Gastroesophageal sphincter (tissue), 4 donors: ENCODE measurements at regions not wholly inside any gene's neighbourhood (a gene's known extent, or its start where the extent isn't known, plus 50 kb on each side); places are given as distances from the start of the nearest gene placed in this dataset.

Experiments used
- ATAC-seq: fragments of 150-250 bp; one replicate; pipeline ENCODE4 v1.9.1; 2016; ENCODE audit warnings: mild to moderate bottlenecking, moderate library complexity
- H3K27ac ChIP-seq, 4 donors: fragments of 200-600 bp; sonication (generic) in 3 of 4; 1 replicate in 3 of 4; 2 replicates in 1 of 4; pipeline ENCODE4 v1.5.1; 2016 to 2019
- H3K27me3 ChIP-seq: fragments of 200-600 bp; sonication (generic); one replicate; pipeline ENCODE4 v1.5.1; 2019
- H3K36me3 ChIP-seq, 2 donors: fragments of 200-600 bp; sonication (generic); one replicate each; pipeline ENCODE4 v1.5.1; 2019; ENCODE audit warnings: control low read depth in 1 of 2
- H3K4me1 ChIP-seq, 3 donors: fragments of 200-600 bp; sonication (generic); 1 replicate in 2 of 3; 2 replicates in 1 of 3; pipeline ENCODE4 v1.5.1; 2016 to 2019; ENCODE audit warnings: control low read depth in 2 of 3
- H3K4me3 ChIP-seq, 2 donors: fragments of 200-600 bp; sonication (generic); one replicate each; pipeline ENCODE4 v1.5.1; 2019; ENCODE audit warnings: mild to moderate bottlenecking in 1 of 2, moderate library complexity in 1 of 2
- H3K9me3 ChIP-seq, 3 donors: fragments of 200-600 bp; sonication (generic); one replicate each; pipeline ENCODE4 v1.5.1; 2017 to 2019; ENCODE audit warnings: control low read depth in 2 of 3
- EP300 ChIP-seq: sonication (generic); formaldehyde crosslinking; IDR thresholded peaks from one replicate; pipeline ENCODE4 v1.6.1; 2017; ENCODE audit warnings: antibody characterized with exemption, mild to moderate bottlenecking
- POLR2A ChIP-seq, 2 donors: fragments of 450-650 bp; IDR thresholded peaks; one replicate each; pipeline ENCODE4 v1.6.1; 2017; ENCODE audit warnings: antibody characterized with exemption in 2 of 2, mild to moderate bottlenecking in 2 of 2, moderate library complexity in 1 of 2
- POLR2AphosphoS5 ChIP-seq: sonication (generic); formaldehyde crosslinking; IDR thresholded peaks from one replicate; pipeline ENCODE4 v1.6.1; 2017; ENCODE audit warnings: antibody characterized with exemption
- WGBS, 2 donors: methylation state at CpG; one replicate each; pipeline ENCODE4 v1.1.5; 2018; ENCODE audit warnings: low coverage in 1 of 2; 5-methylcytosine and 5-hydroxymethylcytosine counted together
- TF ChIP-seq, protein P1 (sequence below), 4 experiments: fragments of 200-600 bp in 2 of 4; fragments of 450-650 bp in 2 of 4; sonication (generic) in 1 of 4; IDR thresholded peaks; one replicate each; pipeline ENCODE4 v1.5.1; 2017 to 2019; ENCODE audit warnings: antibody characterized with exemption in 4 of 4, mild to moderate bottlenecking in 2 of 4, moderate library complexity in 2 of 4

DNA sequence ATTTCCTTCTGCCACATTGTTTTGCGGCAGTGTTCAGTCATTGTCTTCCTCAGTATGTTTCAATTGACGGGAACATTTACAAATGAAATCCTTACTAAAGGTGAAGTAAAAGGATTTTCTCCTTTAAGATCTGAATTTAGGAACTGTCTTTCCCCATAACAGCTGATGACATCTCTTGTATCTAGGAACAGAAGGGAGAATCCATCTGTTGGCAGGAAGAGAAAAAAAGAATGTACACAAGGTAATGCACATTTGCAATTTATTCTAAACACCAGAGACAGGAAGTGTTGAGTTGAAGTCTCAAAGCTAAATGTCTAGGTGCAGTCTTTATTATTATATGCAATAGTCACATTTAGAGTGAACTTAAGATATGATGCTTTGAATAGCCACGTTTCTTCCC, 334.5 kb downstream of the HDGFL1 start:
- Histone ChIP-seq H3K36me3 (no peaks in the 10 kb centered on the region), H3K27ac (no peak overlapping the region), H3K4me1 (peaks cover 4 to 24% (median 5%) of the 10 kb centered on the region in 3 donors), H3K4me3 (no peak overlapping the region), H3K27me3 (no peaks in the 10 kb centered on the region), H3K9me3 (no peaks in the 10 kb centered on the region)
- TF ChIP-seq POLR2A (IDR thresholded peaks at IDR 0.05) (no peak), POLR2AphosphoS5 (no peak), EP300 (no peak)
- TF ChIP-seq, protein P1, sequence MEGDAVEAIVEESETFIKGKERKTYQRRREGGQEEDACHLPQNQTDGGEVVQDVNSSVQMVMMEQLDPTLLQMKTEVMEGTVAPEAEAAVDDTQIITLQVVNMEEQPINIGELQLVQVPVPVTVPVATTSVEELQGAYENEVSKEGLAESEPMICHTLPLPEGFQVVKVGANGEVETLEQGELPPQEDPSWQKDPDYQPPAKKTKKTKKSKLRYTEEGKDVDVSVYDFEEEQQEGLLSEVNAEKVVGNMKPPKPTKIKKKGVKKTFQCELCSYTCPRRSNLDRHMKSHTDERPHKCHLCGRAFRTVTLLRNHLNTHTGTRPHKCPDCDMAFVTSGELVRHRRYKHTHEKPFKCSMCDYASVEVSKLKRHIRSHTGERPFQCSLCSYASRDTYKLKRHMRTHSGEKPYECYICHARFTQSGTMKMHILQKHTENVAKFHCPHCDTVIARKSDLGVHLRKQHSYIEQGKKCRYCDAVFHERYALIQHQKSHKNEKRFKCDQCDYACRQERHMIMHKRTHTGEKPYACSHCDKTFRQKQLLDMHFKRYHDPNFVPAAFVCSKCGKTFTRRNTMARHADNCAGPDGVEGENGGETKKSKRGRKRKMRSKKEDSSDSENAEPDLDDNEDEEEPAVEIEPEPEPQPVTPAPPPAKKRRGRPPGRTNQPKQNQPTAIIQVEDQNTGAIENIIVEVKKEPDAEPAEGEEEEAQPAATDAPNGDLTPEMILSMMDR (IDR thresholded peaks at IDR 0.05): no peak
- no peak for ATAC-seq
- 77 to 88% methylated on average over 3 of the region's 3 CpGs for WGBS, 2 donors

DNA sequence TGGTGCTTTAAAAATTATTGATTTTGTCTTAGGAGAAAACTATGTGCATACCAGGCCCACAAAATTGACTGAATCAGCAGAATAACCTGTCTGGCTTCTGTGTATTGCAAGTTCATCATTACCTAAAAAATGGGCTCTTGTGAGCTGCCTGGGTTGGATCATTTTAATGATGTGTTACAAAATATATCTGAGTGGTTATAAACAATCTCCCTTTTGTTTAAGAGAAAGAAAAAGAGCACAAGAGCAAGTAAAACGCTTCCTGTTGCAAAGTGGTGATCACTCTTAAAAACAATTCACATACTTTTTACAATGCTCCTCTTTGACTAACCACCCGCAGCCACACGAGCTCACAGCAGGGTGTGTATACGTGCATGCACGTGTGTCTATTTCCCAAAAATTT, 335.1 kb downstream of the HDGFL1 start:
- Histone ChIP-seq H3K4me3 (no peak overlapping the region), H3K4me1 (peaks cover 4 to 24% (median 5%) of the 10 kb centered on the region in 3 donors), H3K36me3 (no peaks in the 10 kb centered on the region), H3K27ac (peak overlapping the region in 2 of 4 donors; percentile 10 to 12), H3K27me3 (no peaks in the 10 kb centered on the region), H3K9me3 (no peaks in the 10 kb centered on the region)
- 29 to 43% methylated on average over 5 of the region's 5 CpGs for WGBS, 2 donors
- ATAC-seq: no peak
- TF ChIP-seq EP300 (no peak), POLR2A (IDR thresholded peaks at IDR 0.05) (no peak)

DNA sequence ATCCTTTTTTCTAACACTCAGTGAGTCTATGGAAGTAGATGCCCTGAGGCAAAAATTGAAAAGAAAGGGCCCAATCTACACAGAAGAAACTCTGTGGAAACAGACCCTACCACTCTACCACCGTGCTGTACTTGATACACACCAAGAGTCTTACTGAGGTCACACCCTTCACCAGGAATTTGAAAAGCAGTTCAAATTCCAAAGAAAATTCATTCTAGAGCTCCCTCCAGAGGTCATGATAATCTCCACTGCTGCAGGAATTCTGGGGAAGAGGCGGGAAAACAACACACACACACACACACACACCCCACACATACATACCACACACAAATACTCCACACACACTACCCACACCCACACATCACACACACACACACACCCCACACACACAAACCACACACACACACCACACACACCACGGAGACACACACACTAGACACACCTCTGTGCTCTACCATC, 336.8 kb downstream of the HDGFL1 start:
- Histone ChIP-seq H3K9me3 (no peaks in the 10 kb centered on the region), H3K4me1 (peaks cover 4 to 24% (median 5%) of the 10 kb centered on the region in 3 donors), H3K27ac (no peak overlapping the region), H3K4me3 (no peak overlapping the region), H3K36me3 (no peaks in the 10 kb centered on the region), H3K27me3 (no peaks in the 10 kb centered on the region)
- peak; percentile 34 for ATAC-seq
- TF ChIP-seq EP300: no peak
- TF ChIP-seq, protein P1 (IDR thresholded peaks at IDR 0.05): peak in 1 of 4 experiments; percentile 39
- WGBS, 2 donors: 50 to 63% methylated on average over 3 of the region's 3 CpGs

DNA sequence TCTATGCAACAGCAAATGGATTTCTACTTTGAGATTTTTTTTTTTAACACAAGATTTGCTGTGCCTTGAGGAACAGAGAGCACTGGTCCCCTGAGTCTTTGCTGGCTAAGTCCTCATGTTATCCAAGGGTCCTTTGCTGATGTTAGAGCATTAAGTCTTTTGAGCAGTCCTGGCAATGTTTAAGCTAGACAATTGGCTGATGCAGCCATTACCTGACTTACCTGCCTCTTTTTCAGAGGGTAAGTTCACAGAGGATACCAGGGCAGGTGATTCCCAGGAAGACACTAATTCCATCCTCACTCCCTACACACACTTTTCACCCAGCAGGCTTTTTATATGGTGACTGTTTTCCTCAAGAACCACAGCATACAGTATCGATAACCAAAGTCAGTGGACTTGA, 337.7 kb downstream of the HDGFL1 start:
- WGBS, 2 donors: 89 to 100% methylated on average over 1 of the region's 1 CpG
- Histone ChIP-seq H3K27ac (no peak overlapping the region), H3K4me3 (no peak overlapping the region), H3K27me3 (no peaks in the 10 kb centered on the region), H3K36me3 (no peaks in the 10 kb centered on the region), H3K9me3 (no peaks in the 10 kb centered on the region), H3K4me1 (peaks cover 4 to 24% (median 5%) of the 10 kb centered on the region in 3 donors)
- no peak for ATAC-seq
- TF ChIP-seq POLR2AphosphoS5: no peak

DNA sequence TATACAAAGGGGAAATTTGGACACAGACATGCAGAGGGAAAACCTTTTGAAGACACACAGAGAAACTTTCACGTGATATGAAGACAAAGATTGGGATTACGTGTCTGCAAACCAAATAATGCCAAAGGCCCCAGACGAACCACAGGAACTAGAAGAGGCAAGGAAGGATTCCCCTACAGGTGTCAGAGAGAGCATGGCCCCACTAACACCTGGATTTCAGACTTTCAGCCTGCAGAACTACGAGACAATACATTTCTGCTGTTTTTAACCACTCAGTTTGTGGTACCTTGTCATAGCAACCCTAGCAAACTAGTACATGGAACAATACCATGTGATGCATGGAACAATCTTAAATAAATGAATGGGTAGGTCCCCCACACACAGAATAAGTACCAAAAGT, 341.0 kb downstream of the HDGFL1 start:
- H3K27me3 ChIP-seq: no peaks in the 10 kb centered on the region
- H3K27ac ChIP-seq: no peak overlapping the region
- H3K4me3 ChIP-seq: no peak overlapping the region
- TF ChIP-seq, protein P1 (IDR thresholded peaks at IDR 0.05): no peak
- TF ChIP-seq POLR2A (IDR thresholded peaks at IDR 0.05) (no peak), EP300 (no peak), POLR2AphosphoS5 (no peak)
- H3K9me3 ChIP-seq: no peaks in the 10 kb centered on the region
- H3K36me3 ChIP-seq: no peaks in the 10 kb centered on the region
- WGBS, 2 donors: 91 to 98% methylated on average over 4 of the region's 4 CpGs
- peaks cover 3 to 22% (median 4%) of the 10 kb centered on the region in 3 donors for H3K4me1 ChIP-seq
- no peak for ATAC-seq

DNA sequence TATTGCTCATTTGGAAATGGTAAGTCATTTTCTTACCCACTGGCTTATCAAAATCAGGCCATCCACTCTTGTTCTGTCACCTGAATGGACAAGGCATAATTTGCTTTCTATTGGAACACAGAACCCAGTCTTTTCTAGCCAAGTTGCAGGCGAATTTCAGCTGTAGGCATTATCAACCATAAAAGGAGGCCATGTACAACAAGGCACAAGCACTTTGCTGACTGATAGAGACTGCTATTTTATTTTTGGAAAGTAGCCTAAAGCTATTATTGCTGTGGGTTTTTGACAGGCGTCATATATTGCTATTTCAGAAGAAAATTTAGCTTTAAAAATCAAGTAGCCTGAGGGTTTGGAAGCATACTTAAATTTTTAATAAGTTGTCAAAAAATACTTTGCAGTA, 344.2 kb downstream of the HDGFL1 start:
- no peak for ATAC-seq
- Histone ChIP-seq H3K27ac (no peak overlapping the region), H3K36me3 (no peaks in the 10 kb centered on the region), H3K4me1 (peaks cover 0 to 28% (median 0%) of the 10 kb centered on the region in 3 donors), H3K27me3 (no peaks in the 10 kb centered on the region), H3K9me3 (no peaks in the 10 kb centered on the region), H3K4me3 (no peak overlapping the region)
- 31 to 38% methylated on average over 2 of the region's 2 CpGs for WGBS, 2 donors
- TF ChIP-seq EP300 (no peak), POLR2A (IDR thresholded peaks at IDR 0.05) (no peak), POLR2AphosphoS5 (no peak)
- TF ChIP-seq, protein P1 (IDR thresholded peaks at IDR 0.05): no peak
